GM12878 (cell line): ENCODE measurements at regions not wholly inside any gene's neighbourhood (a gene's known extent, or its start where the extent isn't known, plus 50 kb on each side); places are given as distances from the start of the nearest gene placed in this dataset.

ENCODE experiments used
- BHLHE40 ChIP-seq, 2 experiments: fragments of 450-650 bp in 1 of 2; IDR thresholded peaks; 2 replicates each; pipeline ENCODE4 v1.6.1; 2011 to 2017; ENCODE audit warnings: low read depth in 2 of 2, borderline replicate concordance in 1 of 2, improper control_type of control experiment in 1 of 2, low read length in 1 of 2, mild to moderate bottlenecking in 1 of 2
- CREB1 ChIP-seq: IDR thresholded peaks from 2 replicates; pipeline ENCODE4 v1.6.1; 2012; ENCODE audit warnings: low read depth, mild to moderate bottlenecking, inconsistent platforms
- FOXK2 ChIP-seq: fragments of 450-650 bp; IDR thresholded peaks from 2 replicates; pipeline ENCODE4 v1.6.1; 2017; ENCODE audit warnings: mild to moderate bottlenecking, moderate library complexity
- GABPA ChIP-seq: IDR thresholded peaks from 2 replicates; pipeline ENCODE4 v1.6.1; 2014; ENCODE audit warnings: antibody characterized with exemption, low read depth, mild to moderate bottlenecking, inconsistent platforms
- IRF3 ChIP-seq: fragments of 450-650 bp; IDR thresholded peaks from 2 replicates; pipeline ENCODE4 v1.6.1; 2014; ENCODE audit warnings: mild to moderate bottlenecking
- IRF4 ChIP-seq: IDR thresholded peaks from 2 replicates; pipeline ENCODE4 v1.6.1; 2011; ENCODE audit warnings: low read depth, low read length
- KAT2A ChIP-seq: conservative IDR thresholded peaks from 2 replicates; pipeline ENCODE4 v1.6.1; 2011; ENCODE audit warnings: low read depth, low read length; ENCODE audit not compliant: control insufficient read depth
- NFXL1 ChIP-seq: fragments of 450-650 bp; IDR thresholded peaks from 2 replicates; pipeline ENCODE4 v1.6.1; 2017; ENCODE audit warnings: antibody characterized with exemption, mild to moderate bottlenecking, borderline replicate concordance
- NR2C2 ChIP-seq: IDR thresholded peaks from 2 replicates; pipeline ENCODE4 v1.6.1; 2011; ENCODE audit warnings: borderline replicate concordance, low read depth; ENCODE audit not compliant: control insufficient read depth, insufficient read length
- NR2F1 ChIP-seq: fragments of 450-650 bp; conservative IDR thresholded peaks from 2 replicates; pipeline ENCODE4 v1.6.1; 2017; ENCODE audit warnings: mild to moderate bottlenecking
- RB1 ChIP-seq: fragments of 450-650 bp; formaldehyde crosslinking; IDR thresholded peaks from 2 replicates; pipeline ENCODE4 v1.6.1; 2017; ENCODE audit warnings: mild to moderate bottlenecking, borderline replicate concordance
- SMAD1 ChIP-seq: fragments of 450-650 bp; IDR thresholded peaks from 2 replicates; pipeline ENCODE4 v1.6.1; 2018; ENCODE audit warnings: mild to moderate bottlenecking, low read depth; ENCODE audit not compliant: partially characterized antibody
- SMARCA5 ChIP-seq: fragments of 450-650 bp; IDR thresholded peaks from 2 replicates; pipeline ENCODE4 v1.6.1; 2017; ENCODE audit warnings: mild to moderate bottlenecking
- SRF ChIP-seq, 2 experiments: IDR thresholded peaks; 2 replicates each; pipeline ENCODE4 v1.6.1; 2011; ENCODE audit warnings: low read depth in 2 of 2, low read length in 2 of 2, mild to moderate bottlenecking in 1 of 2, moderate library complexity in 1 of 2
- TCF12 ChIP-seq: IDR thresholded peaks from 2 replicates; pipeline ENCODE4 v1.6.1; 2011; ENCODE audit warnings: low read depth, mild to moderate bottlenecking, low read length
- YBX1 ChIP-seq: fragments of 450-650 bp; IDR thresholded peaks from 2 replicates; pipeline ENCODE4 v1.6.1; 2016; ENCODE audit warnings: antibody characterized with exemption
- ZBED1 ChIP-seq: IDR thresholded peaks from 2 replicates; pipeline ENCODE4 v1.6.1; 2016; ENCODE audit warnings: borderline replicate concordance
- ZNF274 ChIP-seq: IDR thresholded peaks from one replicate; pipeline ENCODE4 v1.8.0; 2011; ENCODE audit not compliant: insufficient read length, insufficient read depth
- ZNF687 ChIP-seq: fragments of 450-650 bp; IDR thresholded peaks from 2 replicates; pipeline ENCODE4 v1.6.1; 2017; ENCODE audit warnings: mild to moderate bottlenecking, moderate library complexity
- TF ChIP-seq, protein P1 (sequence below): fragments of 450-650 bp; IDR thresholded peaks from 2 replicates; pipeline ENCODE4 v1.6.1; 2018; ENCODE audit warnings: mild to moderate bottlenecking, low read depth, moderate library complexity; ENCODE audit not compliant: partially characterized antibody

DNA sequence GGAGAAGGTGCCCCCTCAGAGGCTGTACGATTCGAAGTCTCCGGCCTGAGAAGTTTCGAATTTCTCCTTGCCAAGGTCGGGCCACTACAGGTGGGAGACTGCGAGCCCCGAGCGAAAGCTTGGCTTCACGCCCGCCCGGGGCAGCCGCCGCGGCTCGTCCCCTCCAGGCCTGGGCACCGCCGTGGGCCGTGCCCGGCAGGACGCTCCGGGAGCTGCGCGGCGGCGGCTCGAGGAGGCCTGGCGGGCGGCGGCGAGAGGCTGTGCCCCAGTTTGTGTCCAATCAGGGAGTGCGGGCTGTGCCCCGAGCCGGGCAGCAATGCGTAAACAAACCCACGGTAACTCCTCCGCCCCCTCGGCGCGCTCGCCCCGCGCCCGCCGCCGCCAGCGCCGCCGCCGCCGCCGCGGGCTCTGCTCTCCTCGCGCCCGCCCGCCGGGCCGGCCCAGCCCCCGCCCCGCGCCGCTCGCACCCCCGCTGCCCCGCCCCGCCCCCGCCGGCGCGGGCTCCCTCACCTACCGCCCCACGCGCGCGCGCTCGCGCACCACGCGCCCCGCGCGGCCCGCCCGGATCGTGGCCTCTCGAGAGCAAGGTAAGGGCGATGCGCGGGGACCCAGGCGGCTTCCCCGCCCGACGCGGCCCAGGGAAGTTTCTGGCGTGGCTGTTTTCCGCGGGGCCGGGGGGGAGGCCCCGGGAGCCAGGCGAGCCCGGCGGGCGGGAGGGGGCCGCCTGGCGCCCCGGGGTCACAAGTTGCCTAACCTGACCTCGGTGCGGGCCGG, 57.8 kb upstream of the PCGF5 start (continued):
- TF ChIP-seq ZNF687 (peak; percentile 42), IRF4 (no peak), NR2F1 (peak; percentile 87), GABPA (no peak), ZBED1 (no peak), BHLHE40 (IDR thresholded peaks at IDR 0.05; ENCODE audit: borderline replicate concordance in 1 of 2, low read depth in 2 of 2, low read length in 1 of 2) (peak in 1 of 2 experiments; percentile 18; a peak in 1 of 4 replicates), NFXL1 (0 out of 2 replicates have a peak, but pooled peaks have one; percentile 23), KAT2A (no peak), TCF12 (no peak), NR2C2 (no peak), ZNF274 (no peak), IRF3 (no peak), SRF (IDR thresholded peaks at IDR 0.05; ENCODE audit: low read depth in 2 of 2, low read length in 2 of 2) (no peak), SMARCA5 (peak; percentile 37), YBX1 (no peak), RB1 (peak; percentile 20; the same call in 1 of the 2 replicates), FOXK2 (no peak), SMAD1 (no peak), CREB1 (no peak)
- TF ChIP-seq, protein P1, sequence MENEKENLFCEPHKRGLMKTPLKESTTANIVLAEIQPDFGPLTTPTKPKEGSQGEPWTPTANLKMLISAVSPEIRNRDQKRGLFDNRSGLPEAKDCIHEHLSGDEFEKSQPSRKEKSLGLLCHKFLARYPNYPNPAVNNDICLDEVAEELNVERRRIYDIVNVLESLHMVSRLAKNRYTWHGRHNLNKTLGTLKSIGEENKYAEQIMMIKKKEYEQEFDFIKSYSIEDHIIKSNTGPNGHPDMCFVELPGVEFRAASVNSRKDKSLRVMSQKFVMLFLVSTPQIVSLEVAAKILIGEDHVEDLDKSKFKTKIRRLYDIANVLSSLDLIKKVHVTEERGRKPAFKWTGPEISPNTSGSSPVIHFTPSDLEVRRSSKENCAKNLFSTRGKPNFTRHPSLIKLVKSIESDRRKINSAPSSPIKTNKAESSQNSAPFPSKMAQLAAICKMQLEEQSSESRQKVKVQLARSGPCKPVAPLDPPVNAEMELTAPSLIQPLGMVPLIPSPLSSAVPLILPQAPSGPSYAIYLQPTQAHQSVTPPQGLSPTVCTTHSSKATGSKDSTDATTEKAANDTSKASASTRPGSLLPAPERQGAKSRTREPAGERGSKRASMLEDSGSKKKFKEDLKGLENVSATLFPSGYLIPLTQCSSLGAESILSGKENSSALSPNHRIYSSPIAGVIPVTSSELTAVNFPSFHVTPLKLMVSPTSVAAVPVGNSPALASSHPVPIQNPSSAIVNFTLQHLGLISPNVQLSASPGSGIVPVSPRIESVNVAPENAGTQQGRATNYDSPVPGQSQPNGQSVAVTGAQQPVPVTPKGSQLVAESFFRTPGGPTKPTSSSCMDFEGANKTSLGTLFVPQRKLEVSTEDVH: no peak
